ENCODE measurements at regions not wholly inside any gene's neighbourhood (a gene's known extent, or its start where the extent isn't known, plus 50 kb on each side); places are given as distances from the start of the nearest gene placed in this dataset.

DNA sequence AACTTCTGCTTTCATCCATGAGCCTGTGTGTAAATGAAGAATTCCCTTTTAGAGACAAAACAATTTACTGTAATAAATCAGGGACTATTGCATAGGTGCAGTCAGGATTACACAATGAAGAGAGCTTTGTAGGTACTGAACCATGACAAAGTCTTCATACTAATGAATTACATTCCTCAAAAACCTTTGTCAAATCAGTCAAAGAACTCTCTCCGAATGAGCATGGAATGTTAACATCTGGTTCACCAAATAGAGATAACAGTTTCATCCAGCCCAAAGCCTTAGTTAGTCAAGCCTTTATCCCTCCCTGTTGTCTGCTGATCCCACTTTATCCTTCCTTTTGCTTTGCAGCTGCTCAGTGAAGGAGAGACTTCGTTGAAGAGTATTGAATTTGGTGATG lies 62.9 kb upstream of the DMRTA1 start:
- TF ChIP-seq POLR2AphosphoS5 (IDR thresholded peaks at IDR 0.05; ENCODE audit: low read depth, low read length) (no peak), FOXP2 (optimal IDR thresholded peaks at IDR 0.05; ENCODE audit: borderline replicate concordance, extremely low read depth, extremely low read length, insufficient read depth) (no peak), SIN3A (IDR thresholded peaks at IDR 0.05; ENCODE audit: borderline replicate concordance, insufficient read depth, low read length) (no peak)
- TF ChIP-seq, protein P1, sequence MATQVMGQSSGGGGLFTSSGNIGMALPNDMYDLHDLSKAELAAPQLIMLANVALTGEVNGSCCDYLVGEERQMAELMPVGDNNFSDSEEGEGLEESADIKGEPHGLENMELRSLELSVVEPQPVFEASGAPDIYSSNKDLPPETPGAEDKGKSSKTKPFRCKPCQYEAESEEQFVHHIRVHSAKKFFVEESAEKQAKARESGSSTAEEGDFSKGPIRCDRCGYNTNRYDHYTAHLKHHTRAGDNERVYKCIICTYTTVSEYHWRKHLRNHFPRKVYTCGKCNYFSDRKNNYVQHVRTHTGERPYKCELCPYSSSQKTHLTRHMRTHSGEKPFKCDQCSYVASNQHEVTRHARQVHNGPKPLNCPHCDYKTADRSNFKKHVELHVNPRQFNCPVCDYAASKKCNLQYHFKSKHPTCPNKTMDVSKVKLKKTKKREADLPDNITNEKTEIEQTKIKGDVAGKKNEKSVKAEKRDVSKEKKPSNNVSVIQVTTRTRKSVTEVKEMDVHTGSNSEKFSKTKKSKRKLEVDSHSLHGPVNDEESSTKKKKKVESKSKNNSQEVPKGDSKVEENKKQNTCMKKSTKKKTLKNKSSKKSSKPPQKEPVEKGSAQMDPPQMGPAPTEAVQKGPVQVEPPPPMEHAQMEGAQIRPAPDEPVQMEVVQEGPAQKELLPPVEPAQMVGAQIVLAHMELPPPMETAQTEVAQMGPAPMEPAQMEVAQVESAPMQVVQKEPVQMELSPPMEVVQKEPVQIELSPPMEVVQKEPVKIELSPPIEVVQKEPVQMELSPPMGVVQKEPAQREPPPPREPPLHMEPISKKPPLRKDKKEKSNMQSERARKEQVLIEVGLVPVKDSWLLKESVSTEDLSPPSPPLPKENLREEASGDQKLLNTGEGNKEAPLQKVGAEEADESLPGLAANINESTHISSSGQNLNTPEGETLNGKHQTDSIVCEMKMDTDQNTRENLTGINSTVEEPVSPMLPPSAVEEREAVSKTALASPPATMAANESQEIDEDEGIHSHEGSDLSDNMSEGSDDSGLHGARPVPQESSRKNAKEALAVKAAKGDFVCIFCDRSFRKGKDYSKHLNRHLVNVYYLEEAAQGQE (IDR thresholded peaks at IDR 0.05; ENCODE audit: insufficient read depth in 1 of 2, low read depth in 2 of 2, low read length in 2 of 2) = no peak

DNA sequence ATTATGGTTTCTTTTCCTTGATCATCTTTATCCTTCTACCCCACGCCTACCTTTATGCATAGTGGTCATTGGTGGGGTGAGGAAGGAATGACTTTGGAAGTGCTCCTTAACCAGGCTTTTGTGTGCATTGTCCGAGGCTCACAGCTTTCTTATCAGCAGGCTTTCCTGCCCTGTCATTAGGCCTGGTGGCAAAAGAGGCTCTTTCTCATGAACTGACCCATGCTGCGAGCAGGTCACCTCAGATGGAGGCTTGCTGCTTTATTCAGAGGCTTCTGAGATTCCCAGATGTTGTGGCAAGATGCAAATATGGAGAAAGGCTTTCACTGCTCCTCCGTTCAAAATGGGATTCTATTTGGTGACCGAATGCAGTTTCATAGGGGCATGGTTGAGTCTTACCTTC lies 57.4 kb upstream of the DMRTA1 start:
- no peak for TF ChIP-seq FOXP2 (optimal IDR thresholded peaks at IDR 0.05; ENCODE audit: borderline replicate concordance, extremely low read depth, extremely low read length, insufficient read depth)
- TF ChIP-seq SIN3A (IDR thresholded peaks at IDR 0.05; ENCODE audit: borderline replicate concordance, insufficient read depth, low read length) = no peak
- no peak for TF ChIP-seq TAF1 (IDR thresholded peaks at IDR 0.05; ENCODE audit: borderline replicate concordance, insufficient read depth, low read length)
- TF ChIP-seq POLR2AphosphoS5 (IDR thresholded peaks at IDR 0.05; ENCODE audit: low read depth, low read length) = no peak
- TF ChIP-seq, protein P1 (IDR thresholded peaks at IDR 0.05; ENCODE audit: insufficient read depth in 1 of 2, low read depth in 2 of 2, low read length in 2 of 2) = no peak

DNA sequence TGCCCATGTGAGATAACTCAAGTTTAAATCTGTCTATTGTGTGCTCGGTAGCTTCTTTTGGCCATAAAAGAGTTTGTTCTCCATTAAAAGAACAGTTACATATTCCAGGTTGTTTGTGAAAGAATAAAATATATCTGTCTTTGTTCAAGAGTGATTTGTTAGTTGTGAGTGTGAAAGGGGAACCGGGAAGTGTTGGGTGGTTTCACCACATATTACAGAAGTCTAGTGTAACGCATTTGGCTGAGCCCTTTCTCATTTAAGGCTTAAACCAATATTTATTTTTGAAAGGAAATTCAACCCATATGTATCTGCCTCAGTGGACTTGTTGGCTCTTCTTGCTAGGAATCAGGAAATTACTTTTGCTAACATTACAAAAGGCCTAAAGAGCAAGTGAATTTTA lies 54.1 kb upstream of the DMRTA1 start:
- no peak for TF ChIP-seq POLR2AphosphoS5 (IDR thresholded peaks at IDR 0.05; ENCODE audit: low read depth, low read length)
- TF ChIP-seq, protein P1 (IDR thresholded peaks at IDR 0.05; ENCODE audit: insufficient read depth in 1 of 2, low read depth in 2 of 2, low read length in 2 of 2) = no peak
- TF ChIP-seq TAF1 (IDR thresholded peaks at IDR 0.05; ENCODE audit: borderline replicate concordance, insufficient read depth, low read length) = no peak
- no peak for TF ChIP-seq SIN3A (IDR thresholded peaks at IDR 0.05; ENCODE audit: borderline replicate concordance, insufficient read depth, low read length)
- TF ChIP-seq FOXP2 (optimal IDR thresholded peaks at IDR 0.05; ENCODE audit: borderline replicate concordance, extremely low read depth, extremely low read length, insufficient read depth) = no peak

DNA sequence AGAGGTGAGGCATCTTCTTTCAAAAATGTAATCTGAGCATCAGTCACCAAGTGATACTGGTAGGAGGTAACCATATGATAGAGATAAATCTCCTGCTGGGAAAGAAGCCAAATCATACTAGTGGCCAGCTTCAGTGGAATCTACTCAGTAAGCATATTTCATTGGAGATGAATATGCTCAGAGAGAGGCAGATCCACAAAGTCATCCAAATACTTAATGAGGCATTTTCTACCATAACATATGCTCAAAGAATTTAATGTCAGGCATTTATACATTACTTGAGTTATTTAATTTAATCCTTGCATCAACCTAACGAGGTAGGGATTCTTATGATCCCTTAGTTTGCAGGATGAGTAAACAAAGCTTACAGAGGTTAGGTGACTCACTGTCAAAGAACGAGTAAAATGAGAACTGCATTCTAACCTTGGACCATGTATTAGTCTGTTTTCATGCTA lies 50.9 kb upstream of the DMRTA1 start:
- TF ChIP-seq FOXP2 (optimal IDR thresholded peaks at IDR 0.05; ENCODE audit: borderline replicate concordance, extremely low read depth, extremely low read length, insufficient read depth) (no peak), TAF1 (IDR thresholded peaks at IDR 0.05; ENCODE audit: borderline replicate concordance, insufficient read depth, low read length) (no peak), POLR2AphosphoS5 (IDR thresholded peaks at IDR 0.05; ENCODE audit: low read depth, low read length) (no peak), SIN3A (IDR thresholded peaks at IDR 0.05; ENCODE audit: borderline replicate concordance, insufficient read depth, low read length) (no peak)
- TF ChIP-seq, protein P1 (IDR thresholded peaks at IDR 0.05; ENCODE audit: insufficient read depth in 1 of 2, low read depth in 2 of 2, low read length in 2 of 2) = no peak

Measured in PFSK-1 (cell line).